Activated CD4-positive, CD25-positive, alpha-beta regulatory T cell treated with anti-CD3 and anti-CD28 coated beads, Interleukin-2, amount 50 U/mL, for 72 hours (primary cell): ENCODE measurements at regions not wholly inside any gene's neighbourhood (a gene's known extent, or its start where the extent isn't known, plus 50 kb on each side); places are given as distances from the start of the nearest gene placed in this dataset.

ENCODE experiments used
- DNase-seq: peaks from one replicate; pipeline ENCODE4 v3.0.0; 2021

- no peak for DNase-seq
Measured at GRCh38 chr14:22412926-22413411, 176.1 kb downstream of the DAD1 start.

DNA sequence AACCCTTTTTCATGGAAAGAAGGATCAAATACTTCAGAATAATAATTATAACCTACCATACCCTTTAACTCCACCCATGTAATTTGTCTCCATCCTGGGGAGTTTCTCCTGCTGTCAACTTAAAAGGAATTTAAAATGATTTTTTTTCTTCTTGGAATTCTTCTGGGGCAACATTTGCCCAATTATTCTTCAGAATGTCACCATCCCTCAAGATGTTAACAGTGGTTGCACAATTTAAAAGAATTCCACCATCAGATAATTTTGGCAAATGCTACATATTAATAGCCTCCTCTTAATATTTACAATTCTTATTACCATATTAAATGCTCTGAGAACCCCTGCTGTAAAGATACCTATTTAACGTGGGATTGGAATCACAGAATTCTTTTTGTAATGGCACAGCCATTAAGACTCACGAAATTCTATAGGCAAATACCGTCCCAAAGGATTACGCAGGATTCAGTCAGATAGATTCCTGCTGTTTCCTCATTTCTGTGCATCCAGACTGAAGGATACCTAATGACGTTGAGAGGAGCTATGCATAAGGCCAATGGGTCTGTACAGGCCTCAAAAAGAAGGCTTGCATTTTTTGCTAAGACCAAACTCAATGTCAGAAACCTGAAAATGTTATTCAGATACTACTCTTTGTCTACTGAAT, 177.5 kb downstream of the DAD1 start:
- no peak for DNase-seq

GRCh38 chr14:22410497-22410896, 178.5 kb downstream of the DAD1 start:
- DNase-seq, result no peak

DNA sequence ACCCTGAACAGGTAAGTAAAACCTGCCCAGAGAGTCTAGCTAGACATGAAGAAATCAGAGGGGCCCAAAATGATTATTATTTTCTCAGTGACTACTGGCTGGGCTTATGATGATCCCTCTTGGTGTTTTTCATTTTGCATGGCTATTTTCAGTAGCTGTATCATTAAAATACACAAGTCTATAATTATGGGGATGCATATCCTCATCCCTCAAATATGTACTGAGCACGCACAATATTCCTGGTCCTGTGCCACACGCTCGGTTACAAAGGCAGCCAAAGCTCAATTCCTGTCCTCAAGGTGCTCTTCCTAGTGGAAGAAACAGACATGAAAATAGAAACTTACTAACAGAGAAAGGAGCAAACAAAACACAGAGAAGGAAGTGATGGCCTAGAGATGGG, 180.0 kb downstream of the DAD1 start:
- no peak for DNase-seq

- DNase-seq, result no peak
Measured at GRCh38 chr14:22408547-22408946, 180.5 kb downstream of the DAD1 start.

DNA sequence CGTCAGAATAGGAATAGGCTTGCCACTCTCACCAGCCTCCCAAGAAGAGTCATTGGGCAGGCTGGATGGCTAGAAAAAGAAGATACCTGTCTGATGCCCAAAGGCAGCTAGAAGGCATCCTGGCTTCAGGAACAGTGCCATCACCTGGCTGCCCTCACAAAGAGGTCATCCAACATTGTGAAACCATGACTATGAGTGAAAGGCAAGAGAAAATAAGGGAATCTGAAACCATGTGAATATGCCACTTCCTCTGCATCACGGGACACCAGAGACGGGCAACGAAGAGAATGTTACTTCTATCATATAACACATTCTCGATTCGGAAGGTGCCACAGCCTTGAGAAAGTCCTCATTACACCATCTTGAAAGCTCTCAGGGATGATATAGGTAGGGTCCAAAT, 182.0 kb downstream of the DAD1 start:
- no peak for DNase-seq

DNA sequence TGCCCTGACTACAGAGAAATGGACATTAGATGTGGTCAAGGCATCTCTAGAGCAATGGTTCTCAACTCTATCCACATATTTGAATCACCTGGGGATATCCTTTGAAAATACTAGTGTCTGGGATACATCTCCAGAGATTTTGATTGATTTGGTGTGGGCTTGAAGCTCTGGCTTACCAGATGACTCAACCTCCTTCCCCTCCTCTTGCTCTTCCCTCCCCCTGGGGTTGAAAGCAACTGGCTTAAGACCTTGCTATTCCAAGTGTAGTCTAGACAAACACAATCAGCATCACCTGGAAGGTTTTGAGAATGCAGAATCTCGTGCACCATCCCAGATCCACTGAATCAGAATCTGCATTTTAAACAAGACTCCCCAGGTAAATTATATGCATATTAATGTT, 183.8 kb downstream of the DAD1 start:
- no peak for DNase-seq

DNA sequence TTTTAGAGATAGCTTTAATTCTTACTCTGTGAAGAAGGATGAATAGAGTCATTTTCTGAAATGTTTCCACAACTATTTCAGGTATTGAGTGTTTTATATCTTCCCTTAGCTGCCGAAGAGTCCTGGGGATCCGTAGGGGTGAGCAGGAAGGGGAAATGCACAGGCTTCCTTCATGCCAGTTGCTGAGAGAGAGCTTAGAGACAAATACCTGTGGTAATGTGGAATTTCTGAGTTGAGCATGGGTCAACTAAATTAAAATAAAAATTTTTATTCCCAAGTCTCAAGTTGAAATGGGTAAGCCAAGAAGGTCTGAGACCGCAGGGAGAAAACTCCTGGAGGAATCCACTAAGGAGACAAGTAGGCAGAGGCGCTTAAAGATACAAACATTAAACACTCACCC, 185.7 kb downstream of the DAD1 start:
- DNase-seq, result no peak

DNA sequence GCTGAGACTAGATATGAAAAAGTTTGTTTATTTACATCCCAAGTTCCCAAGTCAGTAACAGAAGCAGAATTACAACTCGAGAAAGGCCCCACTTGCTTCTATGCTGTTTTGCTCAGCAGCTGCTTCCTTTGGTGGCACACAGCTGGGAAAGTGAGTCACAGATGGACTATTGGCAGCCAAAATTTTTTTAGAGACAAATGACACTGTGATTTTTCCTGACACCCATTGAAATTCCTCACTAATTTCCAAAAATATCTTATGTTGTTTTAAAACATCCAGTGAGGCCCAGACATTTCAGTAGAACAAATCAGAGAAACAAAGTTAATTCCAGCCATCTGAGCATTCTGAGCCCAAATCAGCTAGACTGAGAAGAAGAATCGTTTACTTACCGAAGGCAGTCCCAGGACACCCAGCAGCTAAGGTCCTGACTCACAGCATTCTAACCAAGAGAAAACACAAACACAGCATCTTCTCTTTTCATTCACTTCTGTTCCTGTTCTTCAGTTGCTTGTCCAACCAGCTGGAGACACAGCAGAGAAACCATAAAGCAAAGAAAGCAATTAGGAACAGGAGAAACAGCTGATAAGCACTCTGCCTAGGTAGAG, 188.3 kb downstream of the DAD1 start:
- DNase-seq, result no peak

DNA sequence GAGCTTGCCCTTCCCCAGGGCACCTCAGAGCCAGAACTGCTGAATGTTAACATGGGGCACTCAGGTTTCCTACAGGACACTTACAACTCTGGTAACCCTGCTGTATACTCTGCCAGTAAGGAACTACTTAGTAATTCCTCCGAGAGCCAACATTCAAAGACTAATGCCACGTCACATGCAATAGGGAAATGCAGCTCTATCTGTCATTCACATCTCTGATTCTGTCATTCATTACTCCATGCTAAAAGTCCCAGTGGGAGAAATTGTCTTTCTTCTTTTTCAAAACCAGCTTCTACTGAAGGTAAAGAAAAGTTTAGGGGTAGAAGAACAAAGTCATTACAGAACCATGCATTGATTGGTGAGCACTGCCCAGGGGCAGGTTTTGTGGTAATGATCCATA, 189.2 kb downstream of the DAD1 start:
- no peak for DNase-seq

DNA sequence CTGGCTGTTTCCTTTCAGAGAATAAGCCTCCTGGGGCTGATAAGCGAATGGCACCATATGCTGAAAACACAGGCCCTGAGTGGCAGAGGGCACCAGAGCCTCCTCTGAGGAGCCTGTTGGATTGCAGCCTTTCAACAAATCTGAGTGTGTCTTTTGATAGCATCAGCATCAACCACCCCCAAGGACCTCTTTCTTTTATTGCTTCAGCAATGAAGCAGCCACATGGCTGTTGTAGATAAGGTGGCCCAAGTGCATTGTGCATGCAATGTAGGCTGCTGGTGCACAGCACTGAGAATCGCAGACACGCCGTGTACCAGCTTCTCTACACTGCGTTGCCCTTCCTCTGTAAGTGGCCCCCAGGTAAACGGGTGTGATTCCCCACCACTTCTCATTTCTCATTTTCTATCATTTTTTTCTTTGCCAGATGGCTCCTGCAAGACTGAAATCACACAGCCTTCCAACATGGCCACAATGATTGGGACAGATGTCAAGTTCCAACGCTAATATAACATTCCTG, 191.7 kb downstream of the DAD1 start:
- DNase-seq, result no peak

- no peak for DNase-seq
Measured at GRCh38 chr14:22395803-22396202, 193.2 kb downstream of the DAD1 start.

GRCh38 chr14:22394616-22395015, 194.4 kb downstream of the DAD1 start:
- DNase-seq, result no peak

GRCh38 chr14:22393796-22394195, 195.2 kb downstream of the DAD1 start:
- no peak for DNase-seq

- no peak for DNase-seq
Measured at GRCh38 chr14:22391908-22392565, 197.0 kb downstream of the DAD1 start.

DNA sequence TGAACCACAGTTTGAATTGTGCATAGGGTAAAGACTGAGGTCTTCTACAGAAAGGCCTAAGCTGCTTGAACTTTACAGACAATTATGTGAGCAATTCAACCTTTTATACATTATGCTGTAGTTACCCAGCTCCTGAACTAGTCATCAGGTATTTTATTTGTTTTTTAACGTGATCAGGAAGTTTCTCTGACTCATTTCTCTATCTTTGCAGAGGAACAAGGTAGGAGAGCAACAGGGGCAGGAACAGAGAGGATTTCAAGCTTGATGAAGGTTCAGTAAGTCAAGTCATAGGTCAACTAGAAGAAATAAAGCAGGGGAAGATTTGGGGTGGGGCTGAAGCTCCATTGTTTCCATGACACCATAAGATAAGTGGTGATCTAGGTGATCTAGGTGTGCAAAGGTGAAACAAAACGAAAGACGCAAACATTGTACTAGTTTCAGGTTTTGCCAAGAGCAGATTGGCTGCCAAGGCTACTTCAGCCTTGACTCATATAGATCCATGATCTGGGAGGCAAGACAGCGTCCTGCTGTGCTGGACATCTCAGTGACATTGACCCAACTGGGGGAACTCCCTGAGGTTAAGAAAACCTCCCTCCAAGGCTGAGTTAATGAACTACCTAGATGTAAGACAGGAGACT, 198.1 kb downstream of the DAD1 start:
- DNase-seq, result no peak

- no peak for DNase-seq
Measured at GRCh38 chr14:22390195-22390594, 198.8 kb downstream of the DAD1 start.

DNA sequence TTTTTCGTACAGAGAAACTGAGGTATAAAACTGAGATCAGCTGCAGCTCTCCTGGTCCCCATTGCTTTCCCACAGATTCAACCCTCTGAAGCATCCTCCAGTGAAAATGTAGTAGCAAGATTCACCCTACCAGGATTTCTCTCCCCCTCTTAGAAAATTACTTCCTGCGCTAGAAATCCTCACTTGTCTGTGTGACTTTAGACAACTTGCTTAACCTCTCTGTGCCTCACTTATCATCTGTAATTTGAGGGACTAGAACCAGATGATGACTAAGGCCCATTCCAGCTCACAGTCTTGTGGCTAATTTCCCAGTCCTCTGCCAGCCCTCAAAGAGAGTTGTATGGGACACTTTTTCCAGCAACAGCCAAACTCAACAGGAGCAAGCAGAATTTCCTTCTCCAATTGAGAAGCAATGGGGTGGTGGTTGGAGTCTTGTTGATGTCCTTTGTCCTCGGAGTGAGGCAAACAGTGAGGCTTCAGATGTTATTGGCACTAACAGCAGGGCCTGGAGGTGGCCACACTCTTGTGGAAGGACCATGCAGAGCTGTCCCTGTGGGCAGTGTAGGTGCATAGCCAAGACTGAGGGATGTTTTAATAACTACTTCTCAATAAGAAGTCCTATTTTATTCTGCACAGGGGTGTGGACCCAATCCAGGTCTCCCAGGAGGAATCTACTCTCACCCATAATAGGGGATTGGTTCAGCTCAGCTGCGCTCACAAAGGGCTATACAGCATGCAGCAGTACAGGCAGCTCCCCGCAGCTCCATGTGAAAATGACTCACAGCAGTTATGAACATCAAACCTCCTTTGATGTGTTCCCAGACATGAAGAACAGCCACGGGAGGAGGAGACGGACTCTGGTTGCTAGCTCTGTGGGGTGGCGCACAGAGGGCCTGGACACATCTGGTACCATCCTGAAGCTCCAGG, 200.1 kb downstream of the DAD1 start:
- DNase-seq, result no peak

- DNase-seq, result no peak
Measured at GRCh38 chr14:22387776-22388241, 201.2 kb downstream of the DAD1 start.

GRCh38 chr14:22386924-22387775, 201.9 kb downstream of the DAD1 start:
- no peak for DNase-seq

DNA sequence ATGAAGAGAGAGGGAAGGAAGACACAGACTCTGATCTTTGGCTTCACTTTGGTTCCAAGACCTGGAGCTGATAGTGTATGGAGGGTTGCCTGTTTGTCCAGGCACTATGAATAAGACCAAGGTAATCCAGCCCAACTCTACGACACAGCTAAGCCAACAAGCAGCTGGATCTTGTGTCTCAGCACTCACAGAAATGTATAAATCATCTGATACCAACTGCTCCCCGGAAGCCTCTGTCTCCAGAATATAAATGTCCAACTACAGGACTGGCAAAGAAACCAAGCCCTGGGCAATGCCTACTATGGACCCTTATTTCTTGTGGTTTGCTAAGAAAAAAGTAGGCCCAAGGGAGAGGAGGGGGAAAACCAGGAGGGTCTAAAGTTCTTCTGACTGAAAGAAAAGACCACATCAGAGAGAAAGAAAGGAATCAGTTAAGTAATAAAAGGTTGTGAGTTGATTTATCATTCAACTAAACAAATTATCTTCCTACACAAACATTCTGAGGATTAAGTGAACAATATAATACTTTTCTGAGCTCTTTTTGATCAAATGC, 204.0 kb downstream of the DAD1 start:
- no peak for DNase-seq
